ENCODE measurements at regions not wholly inside any gene's neighbourhood (a gene's known extent, or its start where the extent isn't known, plus 50 kb on each side); places are given as distances from the start of the nearest gene placed in this dataset.

DNA sequence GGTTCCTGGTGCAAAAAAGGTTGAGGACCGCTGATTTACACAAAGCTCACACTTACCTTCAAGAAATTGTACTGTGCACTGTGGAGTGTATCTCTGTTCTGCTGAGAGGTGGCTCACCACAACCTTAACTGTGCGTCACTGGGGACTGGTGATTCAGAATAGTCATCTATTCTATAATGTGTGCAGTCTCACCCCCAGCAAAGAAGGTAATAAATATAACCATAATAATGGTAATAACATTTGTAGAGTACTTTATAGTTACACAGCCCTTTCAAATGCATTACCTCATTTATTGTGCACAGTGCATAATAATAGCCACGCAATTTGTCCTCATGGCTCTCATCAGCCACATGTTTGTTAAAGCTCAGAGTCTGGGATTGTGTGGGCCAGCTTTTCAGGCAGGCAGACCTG lies 59.4 kb upstream of the DUSP10 start:
- no peak for DNase-seq

DNA sequence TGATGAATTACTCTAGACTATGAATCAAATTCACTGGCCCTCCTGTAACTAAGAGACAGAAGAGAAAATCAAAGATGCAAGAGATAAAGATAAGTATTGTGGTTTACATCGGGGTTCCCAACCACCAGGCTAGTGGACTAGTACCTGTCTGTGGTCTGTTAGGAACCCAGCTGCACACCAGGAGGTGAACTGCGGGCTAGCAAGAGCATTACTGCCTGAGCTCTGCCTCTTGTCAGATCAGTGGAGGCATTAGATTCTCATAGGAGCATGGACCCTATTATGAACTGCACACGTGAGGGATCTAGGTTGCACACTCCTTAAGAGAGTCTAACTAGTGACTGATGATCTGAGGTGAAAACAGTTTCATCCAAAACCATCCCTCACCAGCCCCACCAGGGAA lies 58.9 kb upstream of the DUSP10 start:
- DNase-seq: no peak

DNA sequence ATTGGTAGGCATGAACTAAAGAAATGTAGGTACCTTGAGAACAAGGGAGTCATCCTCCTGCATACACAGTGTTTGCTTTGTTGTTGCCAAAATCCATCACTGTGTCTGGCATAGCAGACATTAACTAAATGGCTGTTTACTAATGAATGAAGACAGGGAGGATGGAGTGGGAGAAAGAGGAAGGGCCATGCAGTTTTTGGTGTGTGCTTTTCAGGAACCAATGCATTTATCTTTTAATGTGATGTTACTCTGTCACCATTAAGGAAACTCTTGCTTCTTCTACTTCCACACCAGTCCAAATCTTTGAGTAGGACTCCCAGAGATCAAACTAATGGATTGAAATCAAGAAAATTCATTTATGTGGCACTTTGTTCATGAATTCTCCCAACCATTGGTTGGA lies 55.6 kb upstream of the DUSP10 start:
- no peak for DNase-seq

DNA sequence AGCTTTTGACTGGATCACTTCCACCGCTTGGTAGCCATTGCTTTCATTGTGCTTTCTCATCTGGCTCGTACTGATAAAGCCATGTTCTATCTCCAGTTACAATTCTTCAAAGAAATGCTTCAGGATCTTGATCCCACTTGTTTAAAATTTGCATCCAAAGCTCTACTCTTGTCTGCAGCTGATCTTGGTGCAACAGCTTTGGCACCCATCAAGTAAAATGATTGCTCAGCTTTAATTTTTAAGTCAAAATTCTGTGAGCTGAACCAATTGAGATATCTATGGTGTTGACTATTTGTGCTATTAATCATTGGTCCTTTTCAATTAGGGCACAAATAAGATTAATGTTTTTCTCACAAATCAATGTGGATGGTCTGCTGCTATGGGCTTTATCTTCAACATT lies 54.8 kb upstream of the DUSP10 start:
- no peak for DNase-seq

DNA sequence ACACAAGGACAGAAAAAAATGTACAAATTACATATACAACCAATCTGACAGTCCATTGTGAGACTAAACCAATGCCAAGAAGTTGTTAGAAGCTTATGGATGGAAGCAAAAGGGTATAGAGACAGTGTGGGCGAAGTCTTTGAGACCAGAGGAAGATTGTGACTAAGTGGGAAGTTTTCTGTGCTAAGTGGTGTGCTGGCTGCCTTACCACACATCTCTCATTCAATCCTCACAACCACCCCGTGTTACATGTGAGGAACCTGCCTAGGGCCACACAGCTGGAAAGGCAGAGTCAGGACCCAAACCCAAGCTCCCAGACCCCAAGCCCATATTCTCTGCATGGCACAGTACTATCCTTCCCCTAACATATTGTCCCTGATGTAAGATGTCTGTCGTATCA lies 53.5 kb upstream of the DUSP10 start:
- DNase-seq: no peak

DNA sequence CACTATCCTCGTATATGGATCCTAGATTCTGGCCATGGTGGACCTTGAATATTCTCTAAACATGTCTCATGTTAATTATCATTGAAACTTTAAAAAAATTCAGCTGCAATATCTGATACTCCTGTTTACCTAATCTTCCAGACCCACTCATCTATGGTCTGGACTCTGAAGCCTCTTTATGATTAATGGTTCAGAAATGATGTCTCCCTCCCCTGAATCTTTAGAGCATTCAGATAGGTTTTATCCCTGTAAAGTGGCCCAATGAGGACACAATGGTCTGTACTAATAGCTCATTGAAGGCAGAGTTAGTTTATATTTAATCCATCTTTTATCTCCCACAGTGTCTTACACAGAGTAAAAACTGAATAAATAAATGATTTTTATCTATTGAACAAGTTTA lies 53.0 kb upstream of the DUSP10 start:
- no peak for DNase-seq

DNA sequence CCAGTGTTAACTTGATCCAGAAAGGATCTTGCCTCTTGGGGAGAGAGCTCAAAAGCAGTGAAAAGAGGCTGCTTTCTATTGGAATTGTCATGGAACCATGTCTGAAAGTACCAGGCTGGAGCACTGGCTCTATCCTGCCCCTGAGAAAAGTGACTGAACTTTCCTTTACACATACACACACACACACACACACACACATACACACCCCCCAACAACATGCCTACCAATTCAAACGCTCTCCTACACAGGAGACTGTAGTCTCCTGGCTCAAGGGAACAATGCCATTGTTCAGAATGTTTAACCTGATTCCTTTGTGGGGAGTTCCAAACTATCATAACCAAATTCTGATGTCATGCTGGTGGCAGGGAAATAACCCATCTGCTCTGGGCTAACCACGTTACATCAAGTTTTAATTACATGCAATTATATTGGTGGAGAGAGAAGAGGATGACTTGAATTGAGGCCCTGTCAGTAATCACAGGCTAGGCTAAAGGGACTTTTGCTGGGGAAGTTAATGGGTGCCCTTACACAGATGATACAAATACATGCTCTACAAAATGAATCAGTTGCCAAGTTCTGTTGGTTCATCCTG lies 52.3 kb upstream of the DUSP10 start:
- no peak for DNase-seq

DNA sequence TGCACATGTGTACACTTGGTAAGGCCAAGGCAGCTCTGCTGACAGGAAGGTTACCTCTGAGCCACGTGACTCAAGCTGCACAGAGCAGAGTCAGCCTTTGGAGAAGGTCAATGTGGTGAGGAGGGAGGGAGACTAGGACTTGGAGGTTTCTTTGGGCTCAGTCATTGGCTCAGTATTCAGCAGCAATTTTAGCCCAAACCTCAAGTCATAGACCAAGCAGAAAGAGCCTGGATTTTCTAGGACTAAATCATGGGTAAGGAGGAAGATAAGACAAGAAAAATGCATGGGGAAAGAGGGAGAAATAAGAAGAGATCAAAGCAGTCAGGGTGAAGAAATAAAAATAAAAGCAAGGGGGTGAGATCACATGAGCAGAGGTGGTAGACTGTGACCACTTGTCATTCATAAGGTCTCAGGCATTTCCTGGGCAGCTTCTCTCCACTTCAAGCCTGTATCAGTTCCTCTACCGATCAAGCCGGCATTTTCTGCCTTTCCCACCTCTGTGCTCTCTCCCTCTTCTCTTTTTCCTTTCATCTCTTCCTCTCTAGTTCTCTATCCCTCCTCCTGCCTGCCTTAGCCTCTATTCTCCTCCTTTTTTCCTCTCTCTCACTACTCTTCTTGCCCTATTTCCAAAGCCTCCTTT lies 51.7 kb upstream of the DUSP10 start:
- DNase-seq: no peak

DNA sequence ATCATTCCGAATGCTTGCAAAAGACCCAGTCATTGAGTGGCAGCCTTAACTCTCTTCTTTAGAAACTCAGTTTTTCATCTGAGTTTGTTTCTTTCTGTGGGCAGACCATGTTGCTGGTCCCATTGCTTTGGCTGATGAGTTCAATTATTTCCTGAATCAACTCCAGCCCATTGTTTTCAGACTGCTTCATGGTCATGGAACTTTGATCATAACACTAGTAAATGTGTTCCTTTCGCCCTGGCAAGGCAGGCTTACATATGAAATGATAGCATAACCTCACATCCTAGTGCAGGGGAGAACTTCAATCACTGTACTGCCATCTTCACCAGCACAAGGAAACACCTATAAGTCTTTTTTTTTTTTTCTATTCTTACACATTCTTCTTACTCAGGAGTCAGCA lies 50.0 kb upstream of the DUSP10 start:
- no peak for DNase-seq
